Stomach (tissue), 8 donors: ENCODE measurements at regions not wholly inside any gene's neighbourhood (a gene's known extent, or its start where the extent isn't known, plus 50 kb on each side); places are given as distances from the start of the nearest gene placed in this dataset.

Source experiments
- DNase-seq, 2 donors: peaks; one replicate each; pipeline versions ENCODE4 v3.0.0 to v3.0.0-alpha.2; 2013 to 2019
- H3K27ac ChIP-seq, 5 donors: fragments of 200-600 bp in 4 of 5; sonication (generic) in 4 of 5; one replicate each; pipeline ENCODE4 v1.5.1; 2013 to 2019; ENCODE audit warnings: mild to moderate bottlenecking in 1 of 5, moderate library complexity in 1 of 5
- H3K27me3 ChIP-seq, 3 donors: fragments of 200-600 bp; sonication (generic); one replicate each; pipeline ENCODE4 v1.5.1; 2017 to 2019; ENCODE audit warnings: mixed run types in 1 of 3
- H3K36me3 ChIP-seq, 4 donors: fragments of 200-600 bp; sonication (generic); 1 replicate in 3 of 4; 2 replicates in 1 of 4; pipeline ENCODE4 v1.5.1; 2016 to 2019
- H3K4me1 ChIP-seq, 4 donors: fragments of 200-600 bp; sonication (generic); one replicate each; pipeline ENCODE4 v1.5.1; 2016 to 2019
- H3K4me3 ChIP-seq, 4 donors: fragments of 200-600 bp; sonication (generic) in 3 of 4; one replicate each; pipeline ENCODE4 v1.5.1; 2016 to 2019; ENCODE audit warnings: mild to moderate bottlenecking in 1 of 4
- H3K9me3 ChIP-seq, 4 donors: fragments of 200-600 bp; sonication (generic); one replicate each; pipeline ENCODE4 v1.5.1; 2016 to 2019
- EP300 ChIP-seq: sonication (generic); formaldehyde crosslinking; IDR thresholded peaks from one replicate; pipeline ENCODE4 v1.6.1; 2017; ENCODE audit warnings: antibody characterized with exemption
- POLR2A ChIP-seq, 4 donors: fragments of 450-650 bp; IDR thresholded peaks; one replicate each; pipeline ENCODE4 v1.6.1; 2016; ENCODE audit warnings: antibody characterized with exemption in 4 of 4, control low read depth in 2 of 4, mild to moderate bottlenecking in 1 of 4, moderate library complexity in 1 of 4
- POLR2AphosphoS5 ChIP-seq, 3 donors: sonication (generic); formaldehyde crosslinking; IDR thresholded peaks; one replicate each; pipeline ENCODE4 v1.6.1; 2016; ENCODE audit warnings: antibody characterized with exemption in 3 of 3
- WGBS, 5 donors: extraction: QIAGEN DNeasy Blood & Tissue Kit in 3 of 5; methylation state at CpG; one replicate each; pipeline versions ENCODE4 v1.1.5 to v1.1.7; 2013 to 2018; 5-methylcytosine and 5-hydroxymethylcytosine counted together
- intact Hi-C: fragments of 100-400 bp; cut with DNase I; formaldehyde crosslinking; loops from one replicate; pipeline ENCODE4 v1.15.1; 2023; ENCODE audit warnings: low total_unique reads
- small RNA-seq, 4 donors: library from RNA; depleted of rRNA; stranded (forward); fragments of <200 nt; gene quantifications; one replicate each; pipeline ENCODE3, GENCODE V24; 2016
- TF ChIP-seq, protein P1 (sequence below), 7 experiments: fragments of 450-650 bp in 4 of 7; fragments of 200-600 bp in 3 of 7; sonication (generic) in 3 of 7; IDR thresholded peaks; one replicate each; pipeline ENCODE4 v1.5.1; 2016 to 2019; ENCODE audit warnings: antibody characterized with exemption in 7 of 7, control low read depth in 2 of 7, mild to moderate bottlenecking in 1 of 7
- donor health status: healthy with polysubstance abuse.
- donor health status: Bipolar disorder and iron deficiency.
- donor health status: healthy.

DNA sequence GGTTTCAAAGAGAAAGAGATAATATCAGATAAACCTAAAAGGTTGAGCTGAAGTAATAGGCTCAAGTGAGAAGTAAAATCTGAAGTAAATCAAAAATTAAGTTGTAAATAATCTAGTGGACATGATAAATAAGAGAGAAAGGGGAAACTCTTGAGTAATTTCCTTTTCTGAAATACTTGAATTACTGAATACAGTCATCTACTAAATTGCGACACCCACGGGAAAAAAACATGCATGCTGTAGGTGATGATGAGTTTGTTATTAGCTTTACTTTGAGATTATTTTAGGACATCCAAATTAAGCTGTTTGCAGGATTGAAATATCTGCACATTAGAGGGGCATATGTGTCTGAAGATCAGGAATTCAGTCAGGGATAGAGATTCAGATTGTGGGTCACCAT is 50.0 kb upstream of the CARD18 start:
- H3K27me3 ChIP-seq, result no peaks in the 10 kb centered on the region
- intact Hi-C loops, result no loop called here
- no peaks in the 10 kb centered on the region for H3K9me3 ChIP-seq
- DNase-seq, result no peak
- WGBS, 5 donors, result 64 to 88% (median 85%) methylated on average over 2 of the region's 2 CpGs
- H3K27ac ChIP-seq, result no peak overlapping the region
- no peaks in the 10 kb centered on the region for H3K4me1 ChIP-seq
- no peak overlapping the region for H3K4me3 ChIP-seq
- H3K36me3 ChIP-seq, result no peaks in the 10 kb centered on the region
- TF ChIP-seq EP300 (no peak), POLR2A (IDR thresholded peaks at IDR 0.05) (no peak), POLR2AphosphoS5 (IDR thresholded peaks at IDR 0.05) (no peak)
- TF ChIP-seq, protein P1, sequence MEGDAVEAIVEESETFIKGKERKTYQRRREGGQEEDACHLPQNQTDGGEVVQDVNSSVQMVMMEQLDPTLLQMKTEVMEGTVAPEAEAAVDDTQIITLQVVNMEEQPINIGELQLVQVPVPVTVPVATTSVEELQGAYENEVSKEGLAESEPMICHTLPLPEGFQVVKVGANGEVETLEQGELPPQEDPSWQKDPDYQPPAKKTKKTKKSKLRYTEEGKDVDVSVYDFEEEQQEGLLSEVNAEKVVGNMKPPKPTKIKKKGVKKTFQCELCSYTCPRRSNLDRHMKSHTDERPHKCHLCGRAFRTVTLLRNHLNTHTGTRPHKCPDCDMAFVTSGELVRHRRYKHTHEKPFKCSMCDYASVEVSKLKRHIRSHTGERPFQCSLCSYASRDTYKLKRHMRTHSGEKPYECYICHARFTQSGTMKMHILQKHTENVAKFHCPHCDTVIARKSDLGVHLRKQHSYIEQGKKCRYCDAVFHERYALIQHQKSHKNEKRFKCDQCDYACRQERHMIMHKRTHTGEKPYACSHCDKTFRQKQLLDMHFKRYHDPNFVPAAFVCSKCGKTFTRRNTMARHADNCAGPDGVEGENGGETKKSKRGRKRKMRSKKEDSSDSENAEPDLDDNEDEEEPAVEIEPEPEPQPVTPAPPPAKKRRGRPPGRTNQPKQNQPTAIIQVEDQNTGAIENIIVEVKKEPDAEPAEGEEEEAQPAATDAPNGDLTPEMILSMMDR (IDR thresholded peaks at IDR 0.05), result no peak

Small RNAs in the stretch of these regions (small RNA-seq; reads per million reads assigned to genes)
- gene AP003181.1, result 0 reads per million in 4 donors
- 0 reads per million in 4 donors for gene RF00017
